Occipital lobe (tissue), 1 donor: ENCODE measurements at regions not wholly inside any gene's neighbourhood (a gene's known extent, or its start where the extent isn't known, plus 50 kb on each side); places are given as distances from the start of the nearest gene placed in this dataset.

Experiments
- DNase-seq: peaks from one replicate; lab custom pipeline; 2025; lab: John Stamatoyannopoulos, UW

DNA sequence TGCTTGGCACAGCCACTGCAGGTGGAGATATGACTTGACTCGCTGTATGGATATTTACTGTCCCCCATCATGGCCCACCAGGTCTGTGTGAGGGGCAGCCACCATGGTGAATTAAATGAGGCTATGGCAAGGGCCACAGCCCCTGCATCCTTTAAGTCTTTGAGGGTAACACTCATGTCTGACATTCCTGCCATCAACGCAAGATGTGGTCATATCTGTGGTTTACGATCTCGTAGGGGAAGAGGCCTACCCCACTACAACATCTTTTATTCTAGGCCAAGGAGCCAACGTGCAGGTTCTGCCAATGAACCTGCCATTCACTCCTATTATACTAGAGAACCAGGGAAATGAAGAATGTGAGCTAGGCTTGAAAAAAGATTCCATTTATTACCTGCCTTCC is 381.6 kb upstream of the ID2 start:
- DNase-seq, result no peak

DNA sequence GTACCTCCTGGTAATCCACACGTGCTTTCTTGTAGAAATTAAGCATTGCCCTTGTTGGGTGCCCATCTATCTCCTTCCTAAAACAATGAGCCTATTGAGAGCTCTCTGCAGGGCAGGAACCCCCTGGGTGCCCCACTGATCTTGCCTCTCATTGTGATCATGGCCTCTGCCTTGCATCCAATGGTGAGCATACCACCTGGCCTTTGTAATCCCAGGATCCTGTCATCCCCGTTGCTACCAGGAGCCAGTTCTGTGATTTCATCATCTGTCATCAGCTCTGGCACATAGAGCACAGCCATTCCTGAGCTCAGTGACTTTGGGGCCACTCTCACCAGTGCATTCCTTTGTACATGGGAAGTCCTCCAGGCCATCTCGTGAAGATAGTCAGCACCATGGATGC is 381.0 kb upstream of the ID2 start:
- DNase-seq, result no peak

DNA sequence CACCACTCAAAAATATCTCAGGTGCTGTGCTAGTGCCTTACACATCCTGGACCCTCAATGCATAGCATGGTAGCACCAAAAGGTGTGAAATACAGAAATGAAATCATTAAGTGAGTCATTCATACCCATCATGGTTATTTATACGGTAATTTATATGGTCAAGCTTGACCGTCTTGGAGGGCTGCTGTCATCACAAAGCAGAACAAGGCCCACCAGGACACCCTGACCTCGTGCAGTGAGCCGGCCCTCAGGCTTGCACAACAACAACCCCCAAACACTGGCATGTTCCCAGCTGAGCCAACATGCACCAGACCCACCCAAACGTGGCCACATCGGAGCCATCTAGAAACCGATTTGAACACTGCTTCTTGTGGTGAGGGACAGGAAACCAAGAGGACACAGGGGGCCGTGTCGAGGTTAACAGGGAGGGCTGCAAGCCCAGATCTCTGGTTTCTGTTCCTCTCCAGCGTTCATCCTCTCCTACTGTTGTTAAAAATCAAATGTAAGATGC is 378.5 kb upstream of the ID2 start:
- DNase-seq, result no peak

DNA sequence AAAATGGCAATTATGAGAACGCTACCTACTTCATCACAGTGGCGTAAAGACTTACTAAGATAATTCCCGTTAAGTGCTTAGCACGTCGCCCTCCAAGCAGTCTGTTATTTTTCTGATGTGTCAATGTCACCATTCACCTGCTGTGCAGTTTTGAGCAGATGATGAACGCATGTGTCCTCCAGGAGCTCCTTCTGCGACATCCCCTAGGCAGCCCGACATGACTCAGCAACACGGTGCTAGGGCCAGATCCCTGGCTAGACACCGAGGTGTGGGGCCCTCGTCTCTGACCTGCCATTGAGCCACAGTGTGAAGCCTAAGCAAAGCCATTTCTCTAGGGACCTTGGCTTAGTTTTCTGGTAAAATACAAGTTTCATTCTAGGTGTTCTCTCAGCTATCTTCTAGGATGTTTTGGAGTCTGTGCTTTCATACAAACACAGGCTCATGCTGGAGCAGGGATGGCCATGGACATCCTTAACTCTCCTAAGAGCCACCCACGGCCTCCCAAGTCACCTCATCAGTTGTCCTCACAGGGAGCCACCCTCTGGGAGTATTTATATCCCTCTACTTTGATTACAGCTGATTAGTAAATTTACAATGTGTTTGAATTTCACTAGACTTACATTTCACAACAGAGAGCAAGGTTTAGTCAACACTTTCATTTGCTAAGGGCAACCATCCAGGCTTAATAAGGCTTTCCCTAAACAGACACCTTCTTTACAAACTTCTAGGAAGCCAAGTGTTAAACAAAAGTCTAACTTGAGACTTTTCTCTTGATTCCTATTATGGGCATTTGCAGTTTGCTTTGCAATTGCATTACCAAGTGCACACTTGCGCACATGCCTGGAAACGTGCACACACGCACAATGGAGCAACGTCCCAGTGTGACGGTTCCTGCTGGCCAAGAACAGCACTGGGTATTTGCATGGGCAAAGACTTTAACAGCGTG is 376.8 kb upstream of the ID2 start:
- DNase-seq, result no peak

DNA sequence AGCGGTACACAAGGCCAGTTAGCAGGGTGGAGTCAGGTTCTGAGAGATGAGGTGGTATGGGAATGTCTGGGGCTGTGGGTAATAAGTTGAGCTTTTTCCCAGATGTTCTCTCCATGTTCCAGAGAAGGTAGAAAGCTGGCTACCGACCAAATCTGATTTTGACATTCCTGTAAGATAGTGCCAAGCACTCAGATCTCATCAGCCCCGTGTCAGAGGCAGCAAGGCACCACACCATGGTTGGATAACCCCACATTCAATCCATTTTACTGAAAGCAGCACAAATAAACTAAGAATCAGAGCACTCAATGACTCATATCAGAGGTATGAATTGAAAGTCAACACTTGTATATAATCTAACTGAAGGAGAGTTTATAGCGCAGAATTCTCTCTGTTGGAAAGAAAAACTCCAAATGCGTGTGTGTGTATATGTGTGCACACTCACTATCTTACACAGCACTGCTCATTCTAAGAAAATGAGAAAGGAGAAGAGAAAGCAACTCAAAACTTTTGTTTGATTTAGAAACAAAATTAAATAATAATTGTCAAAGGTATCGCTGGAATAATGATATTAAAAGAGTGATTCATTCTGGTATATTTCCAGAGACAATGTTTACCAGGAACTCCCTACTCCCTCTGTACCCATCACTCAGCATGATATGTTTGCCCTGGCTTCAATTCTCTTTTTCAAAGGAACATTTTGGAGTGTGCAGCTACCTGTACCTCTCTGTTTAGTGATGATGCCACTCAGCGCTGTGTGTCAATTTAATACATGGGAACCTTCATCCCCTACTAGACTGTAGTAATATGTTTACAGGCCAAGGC is 375.1 kb upstream of the ID2 start:
- DNase-seq, result no peak

DNA sequence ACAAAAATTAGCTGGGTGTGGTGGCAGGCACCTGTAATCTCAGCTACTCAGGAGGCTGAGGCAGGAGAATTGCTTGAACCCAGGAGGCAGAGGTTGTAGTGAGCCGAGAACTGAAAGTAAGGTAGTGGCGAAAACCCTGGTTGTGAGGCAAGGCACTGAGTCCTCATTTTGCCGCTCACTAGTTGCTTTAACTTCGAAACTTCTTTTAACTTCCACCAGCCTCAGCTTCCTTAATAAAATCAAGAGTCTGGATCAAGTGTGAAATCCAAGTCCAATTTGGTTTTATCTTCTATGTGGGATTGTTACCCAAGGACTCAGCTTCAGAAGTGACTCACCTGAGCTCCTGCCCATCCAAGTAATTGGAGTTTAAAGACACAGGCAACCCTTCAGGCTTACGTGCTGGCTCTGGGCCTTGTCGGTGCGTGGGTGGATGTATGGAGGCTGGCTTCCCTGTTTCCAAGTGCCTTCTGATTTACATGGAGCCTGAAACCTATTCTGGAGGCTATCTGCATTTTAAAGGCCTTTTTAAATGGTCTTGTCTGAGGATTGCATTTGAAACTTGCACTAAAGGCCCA is 374.2 kb upstream of the ID2 start:
- DNase-seq, result no peak

DNA sequence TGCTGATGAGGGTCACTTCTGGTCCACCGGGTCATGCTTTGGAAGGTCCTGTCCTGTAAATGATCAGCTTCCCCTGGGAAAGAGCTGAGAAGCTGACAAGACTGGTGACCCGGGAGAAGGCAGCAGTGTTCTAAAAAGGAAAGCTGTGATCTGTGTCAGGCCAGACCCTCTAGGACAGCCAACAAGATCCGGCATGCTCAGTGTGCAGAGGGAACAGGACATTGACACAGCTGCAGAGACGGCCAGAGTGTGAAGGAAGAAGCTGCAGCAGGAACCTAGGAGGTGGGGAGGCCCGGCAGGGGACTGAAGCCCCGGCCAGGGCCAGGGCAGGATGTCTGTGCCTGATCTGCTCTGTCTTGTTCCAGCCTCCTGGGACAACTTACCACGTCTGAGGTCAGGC is 372.7 kb upstream of the ID2 start:
- no peak for DNase-seq

DNA sequence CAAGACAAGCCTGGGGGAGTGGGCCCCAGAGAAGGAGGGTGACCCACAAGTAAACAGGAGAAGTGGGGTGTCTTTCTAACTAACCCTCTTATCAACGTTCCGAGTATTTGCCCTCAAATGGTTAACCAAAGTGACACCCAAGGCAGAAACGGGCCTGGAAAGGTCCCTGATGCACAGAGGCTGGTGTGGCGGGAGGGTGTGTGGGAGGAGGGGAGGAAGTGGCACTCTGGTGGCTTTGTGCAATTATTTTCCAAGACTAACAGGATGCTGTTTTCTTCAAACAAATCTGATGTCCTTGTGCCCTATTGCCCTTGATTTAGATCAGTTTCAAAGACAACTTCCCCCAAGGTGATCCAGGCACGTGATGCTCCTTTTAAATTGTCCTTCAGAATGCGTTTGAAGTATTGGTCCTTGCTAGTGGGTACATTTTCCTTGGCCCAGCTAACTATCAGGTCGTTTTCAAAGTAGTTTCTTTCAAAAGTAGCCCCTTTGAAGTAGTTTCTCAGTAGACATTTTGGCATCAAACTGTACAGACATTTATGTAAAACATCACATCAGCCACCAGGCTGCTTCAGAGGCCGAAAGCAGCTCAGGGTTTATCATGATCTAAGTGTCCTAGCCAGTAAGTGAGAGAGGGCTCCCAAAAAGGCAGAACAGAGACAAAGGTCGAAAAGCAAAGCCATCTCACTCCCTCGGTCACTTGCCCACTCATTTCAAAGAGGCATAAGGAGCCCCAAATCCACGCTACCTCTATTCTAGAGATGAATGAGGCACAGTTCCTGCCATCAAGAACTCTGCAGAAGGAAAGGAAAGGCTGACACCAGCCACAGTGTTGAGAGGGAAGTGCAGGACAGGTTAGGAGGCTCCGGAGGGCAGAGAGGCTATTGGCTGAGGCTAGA is 371.1 kb upstream of the ID2 start:
- DNase-seq, result no peak

DNA sequence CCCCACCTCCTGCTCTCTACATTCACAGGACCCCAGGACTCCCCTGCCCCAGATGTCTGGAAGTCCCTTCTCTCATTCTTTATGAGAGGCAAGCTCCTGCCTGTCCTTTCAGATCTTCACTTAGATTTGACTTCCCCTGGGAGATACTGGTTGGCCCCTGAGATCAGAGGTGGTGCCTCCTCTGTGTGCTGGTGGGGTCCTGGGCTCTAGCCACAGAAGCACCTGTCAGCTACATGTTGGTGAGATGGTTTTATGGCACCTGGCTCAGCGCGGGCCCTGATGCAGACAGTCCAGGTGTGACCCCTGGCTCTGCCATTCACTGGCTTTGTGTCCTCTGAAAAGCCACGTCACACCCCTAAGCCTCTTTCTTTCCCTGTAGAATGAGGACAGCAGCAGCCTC is 369.6 kb upstream of the ID2 start:
- no peak for DNase-seq

DNA sequence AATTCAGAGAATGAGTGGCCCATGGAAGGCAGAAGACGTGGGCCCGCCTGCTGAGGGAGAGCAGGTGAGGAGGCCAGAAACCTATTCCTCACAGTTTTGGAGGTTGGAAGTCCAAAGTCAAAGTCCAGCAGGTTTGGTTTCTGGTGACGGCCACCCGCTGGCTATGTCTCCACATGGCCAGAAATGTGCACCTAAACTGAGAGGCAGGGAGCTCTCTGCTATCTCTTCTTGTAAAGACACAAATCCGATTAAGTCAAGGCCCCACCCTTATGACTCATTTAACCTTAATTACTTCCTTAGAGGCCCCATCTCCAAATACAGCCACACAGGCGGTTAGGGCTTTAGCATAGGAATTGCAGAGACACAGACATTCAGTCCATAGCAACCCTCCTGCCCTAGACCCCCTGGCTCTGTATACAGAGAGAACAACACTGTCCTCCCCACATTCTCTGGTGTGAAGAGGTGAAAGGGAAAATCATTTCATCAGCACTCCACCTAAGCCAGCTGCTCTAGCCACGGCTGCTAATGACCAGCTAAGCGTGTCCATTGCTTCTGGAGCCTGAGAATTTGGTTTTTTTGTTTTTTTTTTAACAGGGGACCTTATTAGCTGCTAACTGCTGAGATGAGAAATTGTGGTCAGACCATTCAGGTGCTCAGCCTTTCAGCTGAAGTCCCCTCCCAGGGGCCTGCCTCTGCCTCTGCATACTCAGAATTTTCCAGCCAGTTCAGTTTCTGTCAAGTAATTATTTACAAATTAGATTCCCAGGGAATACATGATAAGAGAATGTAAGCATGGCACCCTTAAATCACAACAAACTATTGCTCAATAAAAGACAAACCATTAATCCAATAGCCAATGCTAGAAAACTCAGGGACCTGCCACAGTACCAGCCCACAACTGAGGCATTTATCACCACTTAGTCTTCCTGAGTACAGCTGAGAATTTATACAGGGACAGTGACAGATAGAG is 368.7 kb upstream of the ID2 start:
- no peak for DNase-seq

DNA sequence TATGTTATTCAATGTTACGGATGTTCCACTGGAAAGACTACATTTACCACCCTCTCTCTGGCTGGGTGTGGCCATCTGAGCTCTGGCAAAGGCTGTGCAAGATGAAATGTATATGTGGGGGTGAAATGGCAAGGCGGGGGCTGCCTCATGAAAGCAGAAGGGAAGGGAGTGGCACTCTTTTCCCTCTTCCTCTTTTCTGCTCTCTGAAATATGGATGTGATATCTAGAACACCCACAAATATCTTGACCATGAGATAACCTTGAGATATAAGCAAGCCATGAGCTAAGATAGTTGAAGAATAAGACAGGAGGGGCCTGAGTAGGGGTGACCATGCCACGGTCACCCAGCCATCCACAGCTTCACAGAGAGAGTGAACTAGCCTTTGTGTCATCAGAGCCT is 367.8 kb upstream of the ID2 start:
- DNase-seq, result no peak

DNA sequence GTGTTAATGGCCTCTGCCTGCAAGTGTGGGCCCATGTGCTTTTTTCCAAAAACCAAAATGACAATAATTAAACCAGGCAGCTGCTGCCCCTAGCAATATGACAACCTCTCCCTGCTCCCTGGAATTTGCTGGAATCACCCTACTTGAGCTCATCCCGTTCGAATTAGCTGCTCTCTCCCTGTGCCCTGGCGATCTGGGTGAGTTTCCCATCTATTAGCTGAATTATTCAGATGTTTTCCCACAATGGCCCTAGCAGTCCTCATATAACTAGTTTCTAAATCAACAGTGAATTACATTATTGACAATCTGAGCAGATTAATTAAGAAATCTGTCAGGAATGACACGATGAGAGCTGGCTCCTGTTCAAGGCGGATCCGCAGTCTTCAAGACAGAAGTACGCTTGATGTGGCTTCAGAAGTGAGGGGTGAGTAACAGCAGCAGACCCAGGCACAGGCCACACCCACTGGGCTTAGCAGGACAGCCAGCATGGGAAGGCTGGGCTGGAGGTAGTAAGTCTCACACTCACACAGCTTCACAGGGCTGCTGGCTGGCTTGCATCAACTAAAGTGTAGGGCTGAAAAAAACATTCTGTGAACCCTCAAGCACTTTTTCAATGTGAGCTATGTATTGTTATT is 366.2 kb upstream of the ID2 start:
- no peak for DNase-seq

DNA sequence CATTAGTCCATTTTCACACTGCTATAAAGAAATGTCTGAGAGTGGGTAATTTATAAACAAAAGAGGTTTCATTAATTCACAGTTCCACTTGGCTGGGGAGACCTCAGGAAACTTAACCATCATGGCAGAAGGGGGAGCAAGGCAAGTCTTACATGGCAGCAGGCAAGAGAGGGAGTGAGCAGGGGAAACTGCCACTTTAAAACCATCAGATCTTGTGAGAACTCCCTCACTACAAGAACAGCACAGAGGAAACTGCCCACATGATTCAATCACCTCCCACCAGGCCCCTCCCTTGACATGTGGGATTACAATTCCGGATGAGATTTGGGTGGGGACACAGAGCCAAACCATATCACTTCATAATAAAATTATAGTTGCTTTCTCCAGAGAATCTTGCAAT is 365.5 kb upstream of the ID2 start:
- DNase-seq, result no peak

DNA sequence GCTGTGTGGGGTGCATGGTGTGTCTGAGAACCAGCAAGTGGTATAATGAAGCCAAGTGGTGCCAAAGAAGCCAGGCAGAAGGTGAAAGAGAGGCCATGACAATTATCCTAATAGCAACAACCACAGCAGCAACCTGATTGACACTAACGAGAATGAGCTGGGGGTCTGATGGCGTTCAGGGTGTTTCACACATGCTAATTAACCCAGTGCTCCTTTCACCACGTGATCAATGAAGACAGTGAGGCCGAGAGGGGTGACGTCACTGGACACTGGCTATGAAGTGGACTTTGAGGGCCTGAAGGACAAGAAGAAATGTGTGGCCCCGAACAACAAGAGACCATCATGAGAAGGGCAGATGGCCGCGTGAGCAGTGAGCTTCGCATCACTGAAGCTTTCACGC is 364.4 kb upstream of the ID2 start:
- no peak for DNase-seq

DNA sequence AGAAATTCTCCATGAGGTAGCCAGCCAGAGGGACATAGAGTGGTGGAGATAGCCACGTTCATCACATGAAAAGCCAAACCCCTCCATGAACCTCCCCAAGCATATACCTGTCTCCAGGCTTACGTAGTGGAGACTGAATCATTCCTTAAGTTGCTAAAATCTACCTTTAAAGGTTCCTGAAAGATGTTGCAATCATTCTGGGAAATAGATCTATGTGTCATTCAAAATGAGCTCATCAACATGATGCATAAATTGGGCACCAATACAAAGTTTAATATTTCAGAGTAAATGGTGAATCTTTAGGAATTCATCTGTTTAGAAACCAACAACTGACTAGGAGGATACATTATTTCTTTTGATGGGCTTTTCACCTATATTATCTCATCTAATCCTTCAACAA is 362.6 kb upstream of the ID2 start:
- no peak for DNase-seq

DNA sequence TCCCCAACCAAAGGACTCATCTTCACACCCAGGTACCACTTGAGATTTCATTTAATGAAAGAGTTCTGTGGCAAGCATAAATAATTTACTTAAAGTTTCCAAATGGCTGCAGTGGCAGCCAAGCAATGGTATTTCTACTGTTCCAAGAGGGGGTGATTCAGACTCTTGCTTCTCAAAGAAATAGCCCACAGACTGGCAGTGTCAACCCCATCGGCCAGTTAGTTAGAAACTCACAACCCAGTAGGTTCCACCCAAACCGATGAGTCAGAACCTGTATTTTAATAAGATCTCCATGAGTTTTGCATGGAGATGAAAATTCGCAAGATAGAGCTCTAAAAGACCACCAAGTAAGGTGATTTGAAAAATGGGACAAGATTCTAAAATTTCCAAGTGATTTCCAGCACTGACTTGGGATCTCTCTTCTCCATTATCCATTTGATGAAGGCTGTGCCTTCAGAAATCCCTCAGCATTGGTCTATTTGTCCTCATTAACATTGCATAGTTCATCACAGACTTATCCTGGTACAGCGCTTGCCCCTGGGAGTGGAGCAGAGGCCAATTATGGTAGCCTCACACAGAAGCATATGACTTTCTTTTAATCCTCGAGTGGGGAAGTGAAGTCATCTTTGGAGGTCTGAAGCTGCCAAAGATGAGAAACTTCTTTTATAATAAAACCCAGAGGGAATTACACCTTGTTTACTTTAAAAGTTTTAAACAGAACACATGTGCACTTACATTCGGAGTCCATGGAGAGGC is 361.4 kb upstream of the ID2 start:
- no peak for DNase-seq

DNA sequence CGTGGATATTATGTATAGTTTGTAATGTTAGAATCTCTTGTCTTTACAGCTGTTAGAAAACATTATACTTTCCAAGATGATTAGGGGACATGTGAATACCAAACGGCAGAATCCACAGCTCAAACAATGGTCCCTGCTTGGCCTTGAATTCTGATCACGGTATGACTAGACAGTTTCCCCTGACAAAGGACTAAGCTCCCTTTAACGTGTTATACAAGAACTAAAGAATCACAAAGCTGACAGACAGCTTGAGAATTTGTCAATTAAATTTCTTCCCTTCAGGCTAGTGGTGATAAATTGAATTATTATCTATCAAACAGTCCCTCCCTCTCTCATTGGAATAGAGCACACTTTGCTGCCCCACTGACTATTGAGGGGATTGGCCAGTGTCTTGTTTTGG is 359.2 kb upstream of the ID2 start:
- no peak for DNase-seq

DNA sequence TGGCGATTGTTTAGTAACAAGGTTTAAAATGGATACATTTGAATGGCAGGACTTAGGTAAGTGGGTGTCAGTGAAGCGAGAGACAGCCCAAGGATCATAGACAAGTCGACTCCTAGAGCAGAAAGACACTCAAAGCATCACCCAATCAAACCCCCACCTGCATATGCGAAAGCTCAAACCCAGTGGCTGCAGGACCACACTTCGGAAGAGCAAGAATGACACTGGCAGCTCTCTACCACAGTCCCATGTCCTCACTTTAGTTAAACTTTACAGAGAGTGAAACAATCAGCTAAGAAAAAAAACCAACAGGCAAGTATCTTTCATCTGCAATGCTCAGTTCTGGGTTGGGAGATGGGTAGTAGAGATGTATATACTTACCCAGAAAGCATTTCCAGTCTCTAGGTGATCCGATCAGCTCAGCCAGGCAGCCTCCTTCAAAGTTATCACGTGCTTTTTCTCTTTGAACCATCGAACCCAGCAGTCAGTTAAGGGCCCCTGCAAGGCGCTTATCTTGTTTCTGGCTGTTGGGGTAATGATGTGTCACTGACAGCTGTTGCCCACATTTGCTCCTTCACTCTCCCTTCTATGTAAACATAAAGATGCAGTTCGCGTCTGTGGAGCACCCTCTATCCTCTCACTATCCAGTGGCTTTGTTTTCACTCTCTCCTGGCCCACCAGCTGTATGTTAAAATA is 357.5 kb upstream of the ID2 start:
- DNase-seq, result no peak
